ENCODE measurements at regions not wholly inside any gene's neighbourhood (a gene's known extent, or its start where the extent isn't known, plus 50 kb on each side); places are given as distances from the start of the nearest gene placed in this dataset.

GRCh38 chr1:114289306-114289705, 135.6 kb upstream of the SYT6 start:
- no peak for TF ChIP-seq BDP1 (IDR thresholded peaks at IDR 0.05; ENCODE audit: insufficient read depth, insufficient read length)
- TF ChIP-seq SAFB2 (IDR thresholded peaks at IDR 0.05; ENCODE audit: borderline replicate concordance, low read depth, low read length, severe bottlenecking): no peak
- no peak for TF ChIP-seq FOXK1 (CRISPR knock-in tag; IDR thresholded peaks at IDR 0.05; ENCODE audit: borderline replicate concordance)
- no peak for TF ChIP-seq RAD21 (CRISPR knock-in tag; conservative IDR thresholded peaks at IDR 0.05 in 1 of 2, IDR thresholded peaks at IDR 0.05 in 1 of 2)
- no peak for TF ChIP-seq PHTF2 (CRISPR knock-in tag; IDR thresholded peaks at IDR 0.05)
- TF ChIP-seq ATF3 (IDR thresholded peaks at IDR 0.05): no peak
- TF ChIP-seq ATF3 (CRISPR knock-in tag; conservative IDR thresholded peaks at IDR 0.05): no peak
- TF ChIP-seq SRSF1 (IDR thresholded peaks at IDR 0.05; ENCODE audit: low read depth, low read length): no peak
- no peak for TF ChIP-seq SETDB1 (IDR thresholded peaks at IDR 0.05; ENCODE audit: low read length)
- no peak for TF ChIP-seq MYC (IDR thresholded peaks at IDR 0.05; ENCODE audit: low read depth, low read length)
- no peak for TF ChIP-seq MYC (CRISPR knock-in tag; IDR thresholded peaks at IDR 0.05; ENCODE audit: borderline replicate concordance, low read depth)

All from K562 (cell line).